Activated CD4-positive, alpha-beta T cell treated with anti-CD3 and anti-CD28 coated beads, Interleukin-2, amount 50 U/mL, for 1 hour (primary cell): ENCODE measurements at regions not wholly inside any gene's neighbourhood (a gene's known extent, or its start where the extent isn't known, plus 50 kb on each side); places are given as distances from the start of the nearest gene placed in this dataset.
"Not testable (repeated sequence)": the region's sequence is repeated elsewhere in the genome, so short reads cannot be mapped to it uniquely, and the experiment has no call there.

ENCODE experiments used
- DNase-seq: peaks from one replicate; pipeline ENCODE4 v3.0.0-alpha.2; 2020

DNA sequence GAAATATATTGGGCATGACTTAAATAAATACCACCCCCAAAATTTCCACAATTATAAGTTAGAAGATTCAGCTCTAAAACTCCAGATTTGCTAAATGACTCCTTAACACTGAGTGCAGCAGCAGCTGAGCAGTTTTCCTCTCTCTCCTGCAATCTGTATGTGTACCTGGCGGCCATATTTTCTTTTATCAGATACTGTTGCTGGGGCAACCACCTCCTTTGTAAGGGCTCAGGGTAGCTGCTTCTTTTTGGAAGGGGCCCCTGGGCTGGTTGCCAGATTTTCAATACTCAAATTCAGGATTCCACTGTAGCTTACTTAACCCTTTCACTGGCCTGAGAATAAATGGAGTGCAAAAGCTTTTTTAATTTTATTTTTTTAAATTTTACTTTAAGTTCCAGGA is 197.0 kb downstream of the TAF11L14 start:
- DNase-seq, result no peak

- DNase-seq, result no peak
Observed at GRCh38 chr5:17832949-17833745, 198.9 kb downstream of the TAF11L14 start.

- no peak for DNase-seq
Observed at GRCh38 chr5:17837757-17838156, 203.5 kb downstream of the TAF11L14 start.

DNA sequence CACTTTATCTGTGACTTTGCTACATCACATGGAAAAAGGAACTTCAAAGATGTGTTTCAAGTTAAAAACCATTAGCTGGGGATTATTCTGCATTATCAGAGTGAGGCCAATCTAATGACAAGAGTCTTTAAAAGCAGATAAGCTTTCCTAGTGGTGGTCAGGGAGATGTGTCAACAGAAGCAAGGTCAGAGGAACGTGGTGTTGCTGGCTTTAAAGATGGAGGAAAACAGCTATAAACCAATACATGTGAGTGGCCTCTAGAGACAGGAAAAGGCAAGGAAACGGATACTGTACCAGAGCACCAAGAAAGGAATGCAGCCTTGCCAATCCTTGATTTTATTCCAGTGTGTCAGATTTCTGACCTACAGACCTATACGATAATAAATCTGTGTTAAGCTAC is 204.2 kb downstream of the TAF11L14 start:
- DNase-seq, result no peak

DNA sequence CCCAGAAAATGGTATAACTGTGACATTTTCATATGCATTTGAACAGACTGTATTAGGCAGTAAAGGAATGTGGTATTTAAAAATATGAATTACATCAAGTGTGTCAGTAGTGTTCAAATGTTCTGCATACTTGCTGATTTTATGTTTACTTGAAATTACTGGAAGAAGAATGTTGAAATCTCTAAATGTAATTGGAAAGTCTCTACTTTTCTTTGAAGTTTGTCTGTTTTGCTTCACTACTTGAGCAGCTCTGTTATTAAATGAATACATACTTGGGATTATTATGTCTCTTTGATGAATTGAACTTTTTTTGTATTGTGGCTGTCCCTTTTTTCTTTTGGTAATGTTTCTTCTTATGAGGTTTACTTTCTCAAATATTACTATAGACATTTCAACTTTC is 205.6 kb downstream of the TAF11L14 start:
- DNase-seq, result no peak

- no peak for DNase-seq
Observed at GRCh38 chr5:17846496-17846895, 212.2 kb downstream of the TAF11L14 start.

DNA sequence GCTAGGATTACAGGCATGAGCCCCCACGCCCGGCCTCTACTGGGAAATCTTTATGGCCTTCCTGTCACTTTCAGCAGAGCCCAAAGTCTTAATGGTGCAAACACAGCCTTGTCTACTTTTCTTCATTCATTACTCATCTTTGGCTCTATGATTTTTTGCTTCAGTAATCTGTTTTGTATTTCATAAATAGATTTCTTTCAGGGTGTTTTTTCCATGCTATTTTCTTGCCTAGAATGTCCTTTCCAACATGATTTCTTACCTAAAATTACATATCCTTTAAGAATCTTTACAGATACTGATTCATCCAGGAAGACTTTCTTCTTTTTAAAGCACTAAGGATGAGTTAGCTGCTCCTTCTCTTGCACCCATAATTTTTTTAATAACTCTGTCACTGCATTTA is 213.0 kb downstream of the TAF11L14 start:
- no peak for DNase-seq

- no peak for DNase-seq
Observed at GRCh38 chr5:17852111-17852510, 217.9 kb downstream of the TAF11L14 start.

DNA sequence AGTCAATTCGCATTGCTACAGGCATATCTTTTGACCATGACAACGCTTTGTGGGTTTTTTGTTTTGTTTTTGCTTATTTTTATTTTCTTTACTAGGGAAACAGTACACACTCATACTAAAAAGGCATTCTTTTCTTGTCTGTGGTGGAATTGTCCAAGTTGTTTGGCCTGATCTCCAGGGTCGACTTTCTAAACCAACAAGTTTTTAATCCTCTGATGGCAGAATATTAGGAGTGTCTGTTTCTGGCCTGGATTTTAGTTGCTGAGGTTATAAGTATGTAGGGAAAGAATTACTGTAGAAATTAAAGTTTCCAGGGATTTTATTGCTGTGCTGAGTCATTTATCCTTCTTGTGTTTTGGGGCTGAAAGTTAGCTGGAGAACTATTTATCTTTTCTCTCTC is 218.5 kb downstream of the TAF11L14 start:
- no peak for DNase-seq

GRCh38 chr5:17854901-17855300 is 220.6 kb downstream of the TAF11L14 start:
- no peak for DNase-seq

GRCh38 chr5:17860660-17861315 is 226.5 kb downstream of the TAF11L14 start:
- no peak for DNase-seq

DNA sequence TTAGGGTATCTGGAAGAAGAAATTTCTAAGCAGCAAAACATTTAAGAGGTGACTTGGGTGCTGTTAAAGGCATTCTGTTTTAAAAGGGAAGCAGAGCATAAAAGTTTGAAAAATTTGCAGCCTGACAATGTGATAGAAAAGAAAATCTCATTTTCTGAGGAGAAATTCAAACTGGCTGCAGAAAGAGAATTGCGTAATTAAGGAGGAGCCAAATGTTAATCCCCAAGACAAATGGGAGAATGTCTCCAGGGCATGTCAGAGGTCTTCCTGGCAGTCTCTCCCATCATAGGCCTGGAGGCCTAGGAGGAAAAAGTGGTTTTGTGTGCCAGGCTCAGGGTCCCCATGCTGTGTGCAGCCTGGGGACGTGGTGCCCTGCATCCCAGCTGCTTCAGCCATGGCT is 230.6 kb downstream of the TAF11L14 start:
- DNase-seq, result not testable (repeated sequence)

GRCh38 chr5:17865966-17866365 is 231.7 kb downstream of the TAF11L14 start:
- not testable (repeated sequence) for DNase-seq

- DNase-seq, result no peak
Observed at GRCh38 chr5:17872204-17872603, 237.9 kb downstream of the TAF11L14 start.

GRCh38 chr5:17878541-17878940 is 244.3 kb downstream of the TAF11L14 start:
- DNase-seq, result no peak

- DNase-seq, result no peak
Observed at GRCh38 chr5:17879276-17879675, 245.0 kb downstream of the TAF11L14 start.

DNA sequence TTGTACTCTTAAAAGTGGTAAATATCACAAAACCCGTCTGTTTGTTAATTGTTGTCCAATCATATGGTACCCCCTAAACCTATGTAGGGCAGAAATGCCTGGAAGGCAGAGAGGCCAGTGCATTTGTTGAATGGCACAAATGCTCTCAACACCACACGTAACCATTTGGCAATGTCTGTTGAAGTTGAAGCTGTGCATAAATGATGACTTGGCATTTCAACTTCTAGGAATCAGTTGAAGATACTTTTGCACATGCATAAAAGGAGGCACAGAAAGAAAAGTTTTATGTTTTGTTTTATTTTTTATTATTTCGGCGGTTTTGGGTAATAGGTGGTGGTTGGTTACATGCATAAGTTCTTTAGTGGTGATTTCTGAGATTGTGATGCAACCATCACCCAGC is 246.6 kb downstream of the TAF11L14 start:
- DNase-seq, result no peak

DNA sequence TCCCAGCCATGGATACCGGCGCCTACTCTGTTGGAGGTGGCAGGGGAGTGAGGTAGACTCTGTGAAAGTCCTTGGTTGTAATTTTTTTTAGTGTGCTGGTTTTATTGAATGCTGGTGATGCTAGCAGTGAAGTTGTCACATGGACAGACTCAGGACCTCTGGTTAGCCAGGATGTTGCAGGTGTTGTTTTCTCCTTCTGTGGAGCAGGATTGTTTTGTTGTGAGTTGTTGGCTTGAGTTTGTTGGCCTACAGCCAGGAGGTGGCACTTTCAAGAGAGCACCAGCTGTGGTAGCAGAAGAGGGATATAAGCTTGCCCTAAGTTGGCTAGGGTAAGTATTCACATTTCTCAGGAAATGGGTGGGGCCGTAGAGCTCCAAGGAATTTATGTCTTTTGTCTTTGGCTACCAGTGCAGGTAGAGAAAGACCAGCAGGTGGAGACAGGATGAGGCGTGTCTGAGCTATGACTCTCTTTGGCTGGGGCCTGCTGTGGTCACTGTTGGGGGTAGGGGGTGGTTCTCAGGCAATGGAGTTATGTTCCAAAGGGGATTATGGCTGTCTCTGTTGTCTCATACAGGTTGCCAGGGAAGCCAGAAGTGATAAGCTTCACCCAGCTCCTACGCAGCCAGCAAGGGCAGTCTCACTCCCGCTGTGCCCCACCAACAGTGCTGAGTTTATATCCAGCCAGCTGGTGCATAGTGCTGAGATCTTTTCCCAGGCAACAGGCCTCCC is 248.7 kb downstream of the TAF11L14 start:
- no peak for DNase-seq

- DNase-seq, result no peak
Observed at GRCh38 chr5:17888155-17888554, 253.9 kb downstream of the TAF11L14 start.

DNA sequence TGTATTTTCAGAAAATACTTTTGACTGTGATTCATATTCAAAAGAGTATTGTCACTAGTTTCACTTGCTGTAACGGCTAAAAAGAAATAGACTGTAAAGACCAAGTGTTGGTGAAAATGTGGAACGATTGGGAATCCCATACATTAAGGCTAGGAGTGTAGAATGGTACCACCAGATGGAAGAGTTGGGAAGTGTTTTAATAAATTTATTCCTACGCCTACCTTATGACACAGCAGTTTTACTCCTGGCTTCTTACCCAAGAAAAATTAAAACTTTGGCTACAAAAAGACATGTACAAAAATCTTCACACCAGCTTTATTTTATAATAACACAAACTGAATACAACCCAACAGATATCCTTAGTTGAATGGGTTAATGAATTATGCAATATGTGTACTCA is 256.2 kb downstream of the TAF11L14 start:
- DNase-seq, result no peak

GRCh38 chr5:17891881-17892280 is 257.6 kb downstream of the TAF11L14 start:
- no peak for DNase-seq

DNA sequence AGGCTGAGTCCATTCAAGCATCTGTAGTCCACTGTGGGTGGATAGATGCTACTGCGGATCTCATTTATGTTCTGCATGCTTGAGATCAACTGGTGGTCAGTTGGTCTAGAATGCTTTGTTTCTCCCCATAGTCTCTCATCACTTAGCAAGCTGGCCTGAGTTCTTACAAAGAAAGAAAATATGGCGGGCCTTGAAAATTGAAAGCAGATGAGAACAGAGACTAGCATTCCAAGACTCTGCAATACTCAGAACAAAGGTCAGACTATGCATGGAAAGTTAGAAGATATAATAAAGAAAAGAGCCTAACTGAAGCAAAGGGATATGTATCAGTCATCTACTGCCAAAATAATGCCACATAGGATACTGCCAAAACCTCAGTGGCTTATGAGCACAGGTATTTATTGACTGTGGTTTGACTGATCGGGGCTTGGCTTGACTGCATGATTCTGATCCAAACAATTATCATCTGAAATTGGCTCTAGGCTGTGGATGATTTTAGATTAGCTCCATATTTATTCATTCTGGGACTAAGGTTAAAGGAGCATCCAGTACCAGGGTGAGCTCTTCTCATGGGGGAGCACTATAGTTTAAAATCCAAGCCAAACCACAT is 258.9 kb downstream of the TAF11L14 start:
- no peak for DNase-seq

GRCh38 chr5:17895288-17896033 is 261.2 kb downstream of the TAF11L14 start:
- DNase-seq, result no peak
